ENCODE measurements at regions not wholly inside any gene's neighbourhood (a gene's known extent, or its start where the extent isn't known, plus 50 kb on each side); places are given as distances from the start of the nearest gene placed in this dataset.

DNA sequence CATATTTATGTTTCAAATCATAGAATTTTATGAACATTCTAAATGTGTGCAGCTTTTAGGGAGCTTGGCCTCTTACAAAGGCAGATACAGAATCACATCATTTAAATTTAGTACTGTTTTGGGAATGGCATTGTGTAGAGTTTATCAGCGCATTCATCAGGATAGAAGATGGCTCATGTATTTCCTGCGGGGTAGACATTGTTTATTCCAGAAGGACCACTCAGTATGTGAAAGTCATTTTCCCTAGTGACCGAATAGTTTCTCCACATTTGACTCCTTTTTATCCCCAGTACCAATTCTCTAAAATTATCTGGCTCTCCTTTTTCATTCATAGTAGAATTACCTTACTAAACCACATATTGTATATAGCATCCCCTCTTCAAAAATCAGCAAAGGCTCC, 981.9 kb upstream of the ADGRL4 start:
- TF ChIP-seq, protein P1, sequence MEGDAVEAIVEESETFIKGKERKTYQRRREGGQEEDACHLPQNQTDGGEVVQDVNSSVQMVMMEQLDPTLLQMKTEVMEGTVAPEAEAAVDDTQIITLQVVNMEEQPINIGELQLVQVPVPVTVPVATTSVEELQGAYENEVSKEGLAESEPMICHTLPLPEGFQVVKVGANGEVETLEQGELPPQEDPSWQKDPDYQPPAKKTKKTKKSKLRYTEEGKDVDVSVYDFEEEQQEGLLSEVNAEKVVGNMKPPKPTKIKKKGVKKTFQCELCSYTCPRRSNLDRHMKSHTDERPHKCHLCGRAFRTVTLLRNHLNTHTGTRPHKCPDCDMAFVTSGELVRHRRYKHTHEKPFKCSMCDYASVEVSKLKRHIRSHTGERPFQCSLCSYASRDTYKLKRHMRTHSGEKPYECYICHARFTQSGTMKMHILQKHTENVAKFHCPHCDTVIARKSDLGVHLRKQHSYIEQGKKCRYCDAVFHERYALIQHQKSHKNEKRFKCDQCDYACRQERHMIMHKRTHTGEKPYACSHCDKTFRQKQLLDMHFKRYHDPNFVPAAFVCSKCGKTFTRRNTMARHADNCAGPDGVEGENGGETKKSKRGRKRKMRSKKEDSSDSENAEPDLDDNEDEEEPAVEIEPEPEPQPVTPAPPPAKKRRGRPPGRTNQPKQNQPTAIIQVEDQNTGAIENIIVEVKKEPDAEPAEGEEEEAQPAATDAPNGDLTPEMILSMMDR (conservative IDR thresholded peaks at IDR 0.05; ENCODE audit: low read depth, low read length): no peak
- TF ChIP-seq EZH2 (IDR thresholded peaks at IDR 0.05; ENCODE audit: borderline replicate concordance, low read depth, low read length, poor library complexity, severe bottlenecking): no peak

All from A673 (cell line).